Uterus (tissue), 3 donors: ENCODE measurements at regions not wholly inside any gene's neighbourhood (a gene's known extent, or its start where the extent isn't known, plus 50 kb on each side); places are given as distances from the start of the nearest gene placed in this dataset.

Source experiments
- DNase-seq, 2 donors: peaks; one replicate each; pipeline ENCODE4 v3.0.0-alpha.2; 2019 to 2020
- H3K27ac ChIP-seq, 2 donors: fragments of 200-600 bp; sonication (generic); 1 replicate in 1 of 2; 2 replicates in 1 of 2; pipeline ENCODE4 v1.5.1; 2016 to 2018
- H3K27me3 ChIP-seq, 2 donors: fragments of 200-600 bp; sonication (generic); one replicate each; pipeline ENCODE4 v1.5.1; 2018 to 2019; ENCODE audit warnings: control low read depth in 1 of 2
- H3K36me3 ChIP-seq, 2 donors: fragments of 200-600 bp; sonication (generic); one replicate each; pipeline ENCODE4 v1.5.1; 2019; ENCODE audit warnings: control low read depth in 1 of 2
- H3K4me1 ChIP-seq, 2 donors: fragments of 200-600 bp; sonication (generic); one replicate each; pipeline ENCODE4 v1.5.1; 2018 to 2019; ENCODE audit warnings: control low read depth in 1 of 2
- H3K4me3 ChIP-seq, 2 donors: fragments of 200-600 bp; sonication (generic); 1 replicate in 1 of 2; 2 replicates in 1 of 2; pipeline ENCODE4 v1.5.1; 2018 to 2019; ENCODE audit warnings: mild to moderate bottlenecking in 1 of 2
- H3K9me3 ChIP-seq, 2 donors: fragments of 200-600 bp; sonication (generic); one replicate each; pipeline ENCODE4 v1.5.1; 2019; ENCODE audit warnings: control low read depth in 1 of 2
- CTCF ChIP-seq, 4 experiments: fragments of 200-600 bp in 2 of 4; fragments of 450-650 bp in 2 of 4; sonication (generic) in 2 of 4; IDR thresholded peaks; one replicate each; pipeline ENCODE4 v1.5.1; 2016 to 2019; ENCODE audit warnings: antibody characterized with exemption in 4 of 4, mild to moderate bottlenecking in 2 of 4, moderate library complexity in 1 of 4
- POLR2A ChIP-seq, 2 donors: fragments of 450-650 bp; IDR thresholded peaks; one replicate each; pipeline ENCODE4 v1.6.1; 2016; ENCODE audit warnings: antibody characterized with exemption in 2 of 2, mild to moderate bottlenecking in 1 of 2, moderate library complexity in 1 of 2
- intact Hi-C: fragments of 100-400 bp; cut with DNase I; formaldehyde crosslinking; loops from one replicate; pipeline ENCODE4 v1.15.1; 2023; ENCODE audit warnings: low total_unique reads
- donor health status: DM: yes; HTN: yes; CAD: no.

DNA sequence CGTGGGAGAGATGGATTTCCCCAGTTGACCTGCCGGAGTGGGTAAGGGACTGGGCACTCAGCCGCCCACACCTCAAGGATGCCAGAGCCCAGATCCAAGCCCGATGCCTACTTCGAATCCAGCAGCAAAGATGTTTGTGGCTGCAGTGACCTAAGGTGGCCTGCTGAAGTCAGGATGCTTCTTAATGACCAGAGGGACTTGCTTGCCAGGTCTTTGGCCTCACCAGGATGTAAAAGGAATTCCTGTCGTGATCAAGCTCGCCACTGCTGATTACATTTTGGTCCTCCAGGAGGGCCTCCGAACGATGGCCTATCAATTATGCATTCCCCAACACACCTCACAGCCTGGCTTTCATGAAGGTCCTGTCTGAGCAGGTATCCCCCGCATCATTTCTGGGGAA lies 349.5 kb upstream of the ZMIZ1 start:
- intact Hi-C loops = no loop called here
- Histone ChIP-seq H3K27ac (no peak overlapping the region), H3K9me3 (no peaks in the 10 kb centered on the region), H3K4me3 (no peak overlapping the region), H3K4me1 (no peaks in the 10 kb centered on the region), H3K36me3 (no peaks in the 10 kb centered on the region), H3K27me3 (no peaks in the 10 kb centered on the region)
- no peak for DNase-seq
- TF ChIP-seq CTCF (IDR thresholded peaks at IDR 0.05) = no peak
- no peak for TF ChIP-seq POLR2A (IDR thresholded peaks at IDR 0.05)

DNA sequence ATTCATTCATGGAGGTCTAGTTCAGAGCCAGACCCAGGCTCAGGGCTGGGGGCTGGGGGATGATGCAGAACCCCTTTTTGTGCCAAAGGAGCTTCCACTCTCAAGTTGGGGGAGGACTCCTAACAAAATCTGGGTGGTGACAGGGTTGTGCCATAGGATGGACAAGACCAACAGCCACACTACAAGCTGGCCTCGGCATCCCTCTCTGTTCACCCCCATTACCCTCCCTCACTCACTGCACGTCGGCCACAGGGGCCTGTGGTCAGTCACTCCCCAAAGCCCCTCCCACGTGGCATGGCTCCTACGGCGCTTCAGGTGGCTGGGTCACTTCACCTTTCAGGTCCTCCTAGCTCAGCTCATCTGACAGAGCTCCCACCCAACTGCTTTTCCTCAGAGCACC lies 348.7 kb upstream of the ZMIZ1 start:
- no peaks in the 10 kb centered on the region for H3K4me1 ChIP-seq
- no peaks in the 10 kb centered on the region for H3K9me3 ChIP-seq
- TF ChIP-seq CTCF (IDR thresholded peaks at IDR 0.05) (no peak), POLR2A (IDR thresholded peaks at IDR 0.05) (no peak)
- intact Hi-C loops = no loop called here
- H3K27me3 ChIP-seq = no peaks in the 10 kb centered on the region
- no peaks in the 10 kb centered on the region for H3K36me3 ChIP-seq
- no peak overlapping the region for H3K27ac ChIP-seq
- DNase-seq = no peak
- no peak overlapping the region for H3K4me3 ChIP-seq

- intact Hi-C loops = no loop called here
- Histone ChIP-seq H3K4me1 (no peaks in the 10 kb centered on the region), H3K36me3 (no peaks in the 10 kb centered on the region), H3K27me3 (no peaks in the 10 kb centered on the region), H3K27ac (no peak overlapping the region), H3K9me3 (no peaks in the 10 kb centered on the region), H3K4me3 (no peak overlapping the region)
- DNase-seq = no peak
- TF ChIP-seq POLR2A (IDR thresholded peaks at IDR 0.05) (no peak), CTCF (IDR thresholded peaks at IDR 0.05) (no peak)
Measured at GRCh38 chr10:78721231-78721630, 347.5 kb upstream of the ZMIZ1 start.

- H3K27ac ChIP-seq = no peak overlapping the region
- intact Hi-C loops = no loop called here
Measured at GRCh38 chr10:78724846-78725245, 343.9 kb upstream of the ZMIZ1 start.

GRCh38 chr10:78726171-78726570 lies 342.6 kb upstream of the ZMIZ1 start:
- intact Hi-C loops = no loop called here
- Histone ChIP-seq H3K27ac (no peak overlapping the region), H3K9me3 (no peaks in the 10 kb centered on the region), H3K36me3 (no peaks in the 10 kb centered on the region), H3K4me3 (no peak overlapping the region), H3K27me3 (no peaks in the 10 kb centered on the region), H3K4me1 (no peaks in the 10 kb centered on the region)
- TF ChIP-seq CTCF (IDR thresholded peaks at IDR 0.05) (no peak), POLR2A (IDR thresholded peaks at IDR 0.05) (no peak)
- DNase-seq = no peak

More at GRCh38 chr10:78724846-78725245, 343.9 kb upstream of the ZMIZ1 start:
- Histone ChIP-seq H3K4me3 (no peak overlapping the region), H3K4me1 (no peaks in the 10 kb centered on the region), H3K27me3 (no peaks in the 10 kb centered on the region), H3K9me3 (no peaks in the 10 kb centered on the region), H3K36me3 (no peaks in the 10 kb centered on the region)
- DNase-seq = no peak
- no peak for TF ChIP-seq CTCF (IDR thresholded peaks at IDR 0.05)
- no peak for TF ChIP-seq POLR2A (IDR thresholded peaks at IDR 0.05)
